OCI-LY3 (cell line): ENCODE measurements at regions not wholly inside any gene's neighbourhood (a gene's known extent, or its start where the extent isn't known, plus 50 kb on each side); places are given as distances from the start of the nearest gene placed in this dataset.

ENCODE experiments used
- EZH2phosphoT487 ChIP-seq: fragments of 200-600 bp; shearing (Covaris generic); IDR thresholded peaks from 2 replicates; pipeline ENCODE4 v1.6.1; 2018; ENCODE audit warnings: antibody characterized with exemption, mixed run types, low read depth
- TF ChIP-seq, protein P1 (sequence below): fragments of 200-600, 300-600 bp; sonication (generic); IDR thresholded peaks from 2 replicates; pipeline ENCODE4 v1.5.1; 2014; ENCODE audit warnings: antibody characterized with exemption, low read length, low read depth

DNA sequence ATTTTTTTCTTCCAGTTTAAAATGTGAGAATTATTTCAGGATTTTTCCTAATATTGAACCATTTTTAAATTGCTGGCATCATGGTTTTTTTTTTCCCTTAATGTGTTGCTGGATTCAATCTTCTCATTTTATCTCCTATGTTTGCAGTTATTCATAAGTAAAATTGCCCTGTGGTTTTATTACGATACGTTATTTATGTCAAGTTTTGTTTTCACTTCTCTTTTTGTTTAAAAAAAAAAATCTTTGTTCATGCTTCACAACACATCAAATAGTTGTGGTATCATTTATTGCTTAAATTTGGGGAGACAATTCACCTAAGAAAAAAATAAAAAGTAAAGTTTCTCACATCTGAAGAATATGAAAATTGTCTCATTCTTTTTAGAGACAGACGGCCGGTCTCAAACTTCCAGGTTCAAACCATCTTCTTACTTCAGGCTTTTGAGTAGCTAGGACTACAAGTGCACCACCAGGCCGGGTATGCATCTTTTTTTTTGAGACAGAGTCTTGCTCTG is 239.3 kb upstream of the ID4 start:
- TF ChIP-seq, protein P1, sequence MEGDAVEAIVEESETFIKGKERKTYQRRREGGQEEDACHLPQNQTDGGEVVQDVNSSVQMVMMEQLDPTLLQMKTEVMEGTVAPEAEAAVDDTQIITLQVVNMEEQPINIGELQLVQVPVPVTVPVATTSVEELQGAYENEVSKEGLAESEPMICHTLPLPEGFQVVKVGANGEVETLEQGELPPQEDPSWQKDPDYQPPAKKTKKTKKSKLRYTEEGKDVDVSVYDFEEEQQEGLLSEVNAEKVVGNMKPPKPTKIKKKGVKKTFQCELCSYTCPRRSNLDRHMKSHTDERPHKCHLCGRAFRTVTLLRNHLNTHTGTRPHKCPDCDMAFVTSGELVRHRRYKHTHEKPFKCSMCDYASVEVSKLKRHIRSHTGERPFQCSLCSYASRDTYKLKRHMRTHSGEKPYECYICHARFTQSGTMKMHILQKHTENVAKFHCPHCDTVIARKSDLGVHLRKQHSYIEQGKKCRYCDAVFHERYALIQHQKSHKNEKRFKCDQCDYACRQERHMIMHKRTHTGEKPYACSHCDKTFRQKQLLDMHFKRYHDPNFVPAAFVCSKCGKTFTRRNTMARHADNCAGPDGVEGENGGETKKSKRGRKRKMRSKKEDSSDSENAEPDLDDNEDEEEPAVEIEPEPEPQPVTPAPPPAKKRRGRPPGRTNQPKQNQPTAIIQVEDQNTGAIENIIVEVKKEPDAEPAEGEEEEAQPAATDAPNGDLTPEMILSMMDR: no peak
- no peak for TF ChIP-seq EZH2phosphoT487
